ENCODE measurements at regions not wholly inside any gene's neighbourhood (a gene's known extent, or its start where the extent isn't known, plus 50 kb on each side); places are given as distances from the start of the nearest gene placed in this dataset.

DNA sequence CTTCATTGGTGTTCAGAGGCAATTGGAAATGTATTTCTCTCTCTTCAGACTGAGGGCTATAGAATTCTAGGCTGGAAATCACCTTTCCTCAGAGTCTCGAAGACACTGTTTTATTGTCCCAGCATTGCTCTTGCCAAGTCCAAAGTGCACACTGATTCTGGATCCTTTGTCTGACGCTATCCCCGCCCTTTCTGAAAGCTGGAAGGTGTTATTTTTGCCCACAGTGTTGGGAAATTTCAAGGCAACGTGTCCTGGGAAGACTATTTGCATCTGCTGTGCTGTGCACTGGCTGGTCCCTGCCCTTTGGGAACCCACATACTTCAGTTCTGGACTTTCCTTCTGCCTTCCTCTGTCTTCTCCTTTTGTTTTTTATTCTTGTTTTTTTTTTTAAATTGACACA, 190.8 kb downstream of the SH3BP4 start:
- no peak overlapping the region for H3K4me3 ChIP-seq
- H3K36me3 ChIP-seq (ENCODE audit: insufficient read depth in 1 of 2, low read depth in 1 of 2) = no peaks in the 10 kb centered on the region
- peaks cover 0 to 6% (median 0%) of the 10 kb centered on the region in 3 donors for H3K27me3 ChIP-seq (ENCODE audit: insufficient read depth in 3 of 3, low read length in 2 of 3)
- no peaks in the 10 kb centered on the region for H3K9me3 ChIP-seq
- DNase-seq = no peak
- ATAC-seq = no peak
- 71 to 84% (median 79%) methylated on average over 4 of the region's 4 CpGs for WGBS, 3 donors
- intact Hi-C loops (cut with DNase I) = no loop called here
- TF ChIP-seq, protein P1, sequence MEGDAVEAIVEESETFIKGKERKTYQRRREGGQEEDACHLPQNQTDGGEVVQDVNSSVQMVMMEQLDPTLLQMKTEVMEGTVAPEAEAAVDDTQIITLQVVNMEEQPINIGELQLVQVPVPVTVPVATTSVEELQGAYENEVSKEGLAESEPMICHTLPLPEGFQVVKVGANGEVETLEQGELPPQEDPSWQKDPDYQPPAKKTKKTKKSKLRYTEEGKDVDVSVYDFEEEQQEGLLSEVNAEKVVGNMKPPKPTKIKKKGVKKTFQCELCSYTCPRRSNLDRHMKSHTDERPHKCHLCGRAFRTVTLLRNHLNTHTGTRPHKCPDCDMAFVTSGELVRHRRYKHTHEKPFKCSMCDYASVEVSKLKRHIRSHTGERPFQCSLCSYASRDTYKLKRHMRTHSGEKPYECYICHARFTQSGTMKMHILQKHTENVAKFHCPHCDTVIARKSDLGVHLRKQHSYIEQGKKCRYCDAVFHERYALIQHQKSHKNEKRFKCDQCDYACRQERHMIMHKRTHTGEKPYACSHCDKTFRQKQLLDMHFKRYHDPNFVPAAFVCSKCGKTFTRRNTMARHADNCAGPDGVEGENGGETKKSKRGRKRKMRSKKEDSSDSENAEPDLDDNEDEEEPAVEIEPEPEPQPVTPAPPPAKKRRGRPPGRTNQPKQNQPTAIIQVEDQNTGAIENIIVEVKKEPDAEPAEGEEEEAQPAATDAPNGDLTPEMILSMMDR (IDR thresholded peaks at IDR 0.05) = no peak
- H3K4me1 ChIP-seq = no peaks in the 10 kb centered on the region
- no peak overlapping the region for H3K27ac ChIP-seq

DNA sequence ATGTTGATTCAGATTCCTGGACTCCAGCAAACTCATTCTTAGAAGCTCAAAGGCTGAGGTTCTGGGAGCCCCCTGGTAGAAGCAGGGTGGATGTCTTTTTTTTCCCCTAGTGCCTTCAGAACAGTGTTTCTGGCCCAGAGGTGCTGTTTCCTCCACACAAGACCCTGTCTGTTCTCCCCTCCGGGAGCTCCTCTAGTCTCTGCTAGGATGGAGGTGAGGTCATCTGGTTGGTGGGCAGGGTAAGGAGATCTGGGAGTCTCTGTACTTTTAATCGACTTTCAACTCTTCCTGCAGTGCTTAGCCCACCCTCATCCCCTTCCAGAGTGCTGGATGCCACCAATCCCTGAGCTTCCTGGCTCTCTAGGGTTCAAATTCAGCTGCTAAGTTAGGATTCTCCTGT, 192.0 kb downstream of the SH3BP4 start:
- Histone ChIP-seq H3K4me3 (no peak overlapping the region), H3K9me3 (no peaks in the 10 kb centered on the region), H3K36me3 (ENCODE audit: insufficient read depth in 1 of 2, low read depth in 1 of 2) (no peaks in the 10 kb centered on the region), H3K27me3 (ENCODE audit: insufficient read depth in 3 of 3, low read length in 2 of 3) (peaks cover 0 to 6% (median 0%) of the 10 kb centered on the region in 3 donors), H3K4me1 (no peaks in the 10 kb centered on the region), H3K27ac (no peak overlapping the region)
- DNase-seq = no peak
- intact Hi-C loops (cut with DNase I) = no loop called here
- ATAC-seq = no peak
- WGBS, 3 donors = 59 to 72% (median 61%) methylated on average over 2 of the region's 2 CpGs
- TF ChIP-seq, protein P1 (IDR thresholded peaks at IDR 0.05) = no peak

DNA sequence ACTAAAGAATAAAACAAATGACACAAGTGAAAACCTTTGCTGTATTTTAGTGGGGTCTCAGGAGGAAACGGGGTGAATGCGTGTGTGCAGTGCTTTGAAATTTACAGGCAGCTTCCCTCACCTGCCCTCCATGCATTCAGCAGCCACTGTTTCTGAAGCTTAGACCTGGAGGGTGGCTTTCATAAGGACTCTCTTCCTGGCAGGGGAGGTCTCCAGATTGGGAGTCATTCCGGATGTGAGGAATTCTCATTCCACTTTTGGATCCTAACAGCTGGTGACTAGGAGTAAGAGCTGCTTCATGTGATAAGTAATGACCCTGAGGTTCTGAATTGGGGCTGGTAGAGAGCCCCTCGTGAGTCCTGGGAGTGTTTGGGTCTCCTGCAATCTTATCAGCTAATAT, 192.5 kb downstream of the SH3BP4 start:
- Histone ChIP-seq H3K27ac (no peak overlapping the region), H3K4me1 (no peaks in the 10 kb centered on the region), H3K27me3 (ENCODE audit: insufficient read depth in 3 of 3, low read length in 2 of 3) (peaks cover 0 to 6% (median 0%) of the 10 kb centered on the region in 3 donors), H3K36me3 (ENCODE audit: insufficient read depth in 1 of 2, low read depth in 1 of 2) (no peaks in the 10 kb centered on the region), H3K4me3 (no peak overlapping the region), H3K9me3 (no peaks in the 10 kb centered on the region)
- intact Hi-C loops (cut with DNase I) = no loop called here
- ATAC-seq (no peak), DNase-seq (no peak)
- WGBS, 3 donors = 68 to 75% (median 69%) methylated on average over 4 of the region's 4 CpGs
- TF ChIP-seq, protein P1 (IDR thresholded peaks at IDR 0.05) = no peak

DNA sequence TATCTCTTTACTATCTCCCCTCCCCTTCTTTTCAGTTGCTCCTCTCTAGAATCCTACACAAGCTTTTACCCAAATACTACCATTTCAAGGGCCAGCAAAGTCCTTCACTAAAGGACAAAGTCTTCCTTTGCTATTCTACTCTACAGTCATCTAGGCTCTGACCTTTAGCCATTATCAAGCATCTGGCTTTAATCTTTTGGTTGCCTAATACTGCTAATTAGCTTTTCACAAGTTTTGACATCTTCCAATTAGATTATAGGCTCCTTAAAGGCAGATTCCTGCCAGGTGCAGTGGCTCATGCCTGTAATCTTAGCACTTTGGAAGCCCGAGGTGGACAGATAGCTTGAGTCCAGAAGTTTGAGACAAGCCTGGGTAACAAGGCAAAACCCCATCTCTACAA, 194.4 kb downstream of the SH3BP4 start:
- WGBS, 3 donors = 63 to 86% (median 81%) methylated on average over 1 of the region's 1 CpG

More for the DNA sequence above, 194.4 kb downstream of the SH3BP4 start:
- ATAC-seq (no peak), DNase-seq (no peak)
- Histone ChIP-seq H3K36me3 (ENCODE audit: insufficient read depth in 1 of 2, low read depth in 1 of 2) (no peaks in the 10 kb centered on the region), H3K27ac (no peak overlapping the region), H3K27me3 (ENCODE audit: insufficient read depth in 3 of 3, low read length in 2 of 3) (peaks cover 0 to 6% (median 0%) of the 10 kb centered on the region in 3 donors), H3K9me3 (no peaks in the 10 kb centered on the region), H3K4me3 (no peak overlapping the region), H3K4me1 (no peaks in the 10 kb centered on the region)
- intact Hi-C loops (cut with DNase I) = no loop called here
- TF ChIP-seq, protein P1 (IDR thresholded peaks at IDR 0.05) = no peak
